ENCODE measurements at regions not wholly inside any gene's neighbourhood (a gene's known extent, or its start where the extent isn't known, plus 50 kb on each side); places are given as distances from the start of the nearest gene placed in this dataset.

GRCh38 chr5:44495280-44495679 lies 106.1 kb upstream of the FGF10 start:
- no peak for TF ChIP-seq CTCF (IDR thresholded peaks at IDR 0.05)
- no peak for TF ChIP-seq POLR2A (IDR thresholded peaks at IDR 0.05)

Measured in tibial nerve (tissue), 3 donors.